ENCODE measurements at regions not wholly inside any gene's neighbourhood (a gene's known extent, or its start where the extent isn't known, plus 50 kb on each side); places are given as distances from the start of the nearest gene placed in this dataset.
"Not testable (repeated sequence)": the region's sequence is repeated elsewhere in the genome, so short reads cannot be mapped to it uniquely, and the experiment has no call there.

- no peak for DNase-seq (ENCODE audit: low read depth in 1 of 2, low spot score in 1 of 2)
- no peak overlapping the region for H3K27ac ChIP-seq (replicated peaks)
- H3K27me3 ChIP-seq (ENCODE audit: insufficient read depth, poor library complexity, severe bottlenecking): no peaks in the 10 kb centered on the region
- H3K4me3 ChIP-seq (replicated peaks; ENCODE audit: insufficient read depth, low read length): no peak overlapping the region
- TF ChIP-seq GABPA (IDR thresholded peaks at IDR 0.05; ENCODE audit: low read depth): no peak
- no peak for TF ChIP-seq SPI1 (IDR thresholded peaks at IDR 0.05; ENCODE audit: borderline replicate concordance, low read depth)
- TF ChIP-seq POLR2AphosphoS5 (IDR thresholded peaks at IDR 0.05; ENCODE audit: low read depth): no peak
- no peak for TF ChIP-seq CTCF (IDR thresholded peaks at IDR 0.05; ENCODE audit: insufficient read depth, low read length)
- TF ChIP-seq REST (IDR thresholded peaks at IDR 0.05; ENCODE audit: insufficient replicate concordance, low read depth): no peak
These were observed 292.5 kb upstream of the CELF2 start for GRCh38 chr10:10725196-10725595.

- H3K27me3 ChIP-seq (ENCODE audit: insufficient read depth, poor library complexity, severe bottlenecking): no peaks in the 10 kb centered on the region
- no peak overlapping the region for H3K27ac ChIP-seq (replicated peaks)
- no peak for DNase-seq (ENCODE audit: low read depth in 1 of 2, low spot score in 1 of 2)
- TF ChIP-seq CTCF (IDR thresholded peaks at IDR 0.05; ENCODE audit: insufficient read depth, low read length) (no peak), POLR2AphosphoS5 (IDR thresholded peaks at IDR 0.05; ENCODE audit: low read depth) (no peak), SPI1 (IDR thresholded peaks at IDR 0.05; ENCODE audit: borderline replicate concordance, low read depth) (no peak)
- H3K4me3 ChIP-seq (replicated peaks; ENCODE audit: insufficient read depth, low read length): no peak overlapping the region
These were observed 291.6 kb upstream of the CELF2 start for GRCh38 chr10:10726101-10726500.

GRCh38 chr10:10727411-10727810 lies 290.3 kb upstream of the CELF2 start:
- H3K4me3 ChIP-seq (replicated peaks; ENCODE audit: insufficient read depth, low read length); H3K27me3 ChIP-seq (ENCODE audit: insufficient read depth, poor library complexity, severe bottlenecking); H3K27ac ChIP-seq (replicated peaks); DNase-seq (ENCODE audit: low read depth in 1 of 2, low spot score in 1 of 2): not testable (repeated sequence)

- Histone ChIP-seq H3K4me3 (replicated peaks; ENCODE audit: insufficient read depth, low read length) (no peak overlapping the region), H3K27me3 (ENCODE audit: insufficient read depth, poor library complexity, severe bottlenecking) (no peaks in the 10 kb centered on the region), H3K27ac (replicated peaks) (no peak overlapping the region)
- TF ChIP-seq POLR2AphosphoS5 (IDR thresholded peaks at IDR 0.05; ENCODE audit: low read depth) (no peak), SPI1 (IDR thresholded peaks at IDR 0.05; ENCODE audit: borderline replicate concordance, low read depth) (no peak)
- DNase-seq (ENCODE audit: low read depth in 1 of 2, low spot score in 1 of 2): no peak
These were observed 289.9 kb upstream of the CELF2 start for GRCh38 chr10:10727812-10728211.

- no peak for TF ChIP-seq POLR2AphosphoS5 (IDR thresholded peaks at IDR 0.05; ENCODE audit: low read depth)
- TF ChIP-seq CTCF (IDR thresholded peaks at IDR 0.05; ENCODE audit: insufficient read depth, low read length): no peak
- no peak for TF ChIP-seq REST (IDR thresholded peaks at IDR 0.05; ENCODE audit: insufficient replicate concordance, low read depth)
- Histone ChIP-seq H3K27me3 (ENCODE audit: insufficient read depth, poor library complexity, severe bottlenecking) (no peaks in the 10 kb centered on the region), H3K4me3 (replicated peaks; ENCODE audit: insufficient read depth, low read length) (no peak overlapping the region), H3K27ac (replicated peaks) (no peak overlapping the region)
- no peak for DNase-seq (ENCODE audit: low read depth in 1 of 2, low spot score in 1 of 2)
These were observed 287.1 kb upstream of the CELF2 start for GRCh38 chr10:10730471-10731043.

All from HL-60 (cell line).